SK-N-SH treated with all-trans-retinoic acid at 6 μM for 48 hours (cell line): ENCODE measurements at regions not wholly inside any gene's neighbourhood (a gene's known extent, or its start where the extent isn't known, plus 50 kb on each side); places are given as distances from the start of the nearest gene placed in this dataset.

Experiments used
- ARNTL ChIP-seq: fragments of 450-650 bp; formaldehyde crosslinking; IDR thresholded peaks from 2 replicates; pipeline ENCODE4 v1.5.0; 2020; ENCODE audit warnings: low read depth, mild to moderate bottlenecking, moderate library complexity, borderline replicate concordance
- RARB ChIP-seq: fragments of 250-450 bp; sonication (Bioruptor Pico); IDR thresholded peaks from 2 replicates; pipeline ENCODE4 v1.8.0; 2021; ENCODE audit warnings: mild to moderate bottlenecking, moderate library complexity
- ZNF8 ChIP-seq: fragments of 450-650 bp; formaldehyde crosslinking; IDR thresholded peaks from 2 replicates; pipeline ENCODE4 v1.5.0; 2020; ENCODE audit warnings: mild to moderate bottlenecking, moderate library complexity
- TF ChIP-seq, protein P1 (sequence below): fragments of 250-450 bp; sonication (Bioruptor Pico); IDR thresholded peaks from 2 replicates; pipeline ENCODE4 v1.5.1; 2020; ENCODE audit warnings: low read depth, mild to moderate bottlenecking, moderate library complexity

DNA sequence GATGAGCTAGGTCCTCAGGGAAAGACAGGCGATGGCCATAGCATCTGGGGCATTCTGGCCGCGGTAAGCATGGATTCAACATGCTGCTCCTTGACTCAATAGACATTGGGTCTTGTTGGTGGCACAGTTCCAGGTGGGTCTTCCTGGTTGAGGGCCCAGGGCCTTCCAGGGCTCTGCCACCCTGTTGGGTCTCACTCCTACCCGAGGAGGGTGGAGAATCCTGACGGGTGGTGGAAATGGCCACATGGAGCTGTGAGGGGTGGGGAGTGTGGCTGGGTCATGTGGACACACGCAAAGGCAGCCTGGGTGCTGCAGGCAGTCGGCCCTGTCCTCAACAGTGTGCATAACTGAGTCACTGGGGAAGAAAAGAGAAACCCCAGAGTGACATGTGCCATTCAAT, 148.1 kb downstream of the KIF26A start:
- TF ChIP-seq ZNF8 (no peak), ARNTL (CRISPR knock-in tag) (no peak), RARB (CRISPR knock-in tag) (no peak)
- TF ChIP-seq, protein P1, sequence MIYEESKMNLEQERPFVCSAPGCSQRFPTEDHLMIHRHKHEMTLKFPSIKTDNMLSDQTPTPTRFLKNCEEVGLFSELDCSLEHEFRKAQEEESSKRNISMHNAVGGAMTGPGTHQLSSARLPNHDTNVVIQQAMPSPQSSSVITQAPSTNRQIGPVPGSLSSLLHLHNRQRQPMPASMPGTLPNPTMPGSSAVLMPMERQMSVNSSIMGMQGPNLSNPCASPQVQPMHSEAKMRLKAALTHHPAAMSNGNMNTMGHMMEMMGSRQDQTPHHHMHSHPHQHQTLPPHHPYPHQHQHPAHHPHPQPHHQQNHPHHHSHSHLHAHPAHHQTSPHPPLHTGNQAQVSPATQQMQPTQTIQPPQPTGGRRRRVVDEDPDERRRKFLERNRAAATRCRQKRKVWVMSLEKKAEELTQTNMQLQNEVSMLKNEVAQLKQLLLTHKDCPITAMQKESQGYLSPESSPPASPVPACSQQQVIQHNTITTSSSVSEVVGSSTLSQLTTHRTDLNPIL (CRISPR knock-in tag): no peak
